MV-4-11 (cell line): ENCODE measurements at regions not wholly inside any gene's neighbourhood (a gene's known extent, or its start where the extent isn't known, plus 50 kb on each side); places are given as distances from the start of the nearest gene placed in this dataset.
"Not testable (repeated sequence)": the region's sequence is repeated elsewhere in the genome, so short reads cannot be mapped to it uniquely, and the experiment has no call there.

Source experiments
- DNase-seq: peaks from one replicate; lab custom pipeline; 2025; lab: John Stamatoyannopoulos, UW

DNA sequence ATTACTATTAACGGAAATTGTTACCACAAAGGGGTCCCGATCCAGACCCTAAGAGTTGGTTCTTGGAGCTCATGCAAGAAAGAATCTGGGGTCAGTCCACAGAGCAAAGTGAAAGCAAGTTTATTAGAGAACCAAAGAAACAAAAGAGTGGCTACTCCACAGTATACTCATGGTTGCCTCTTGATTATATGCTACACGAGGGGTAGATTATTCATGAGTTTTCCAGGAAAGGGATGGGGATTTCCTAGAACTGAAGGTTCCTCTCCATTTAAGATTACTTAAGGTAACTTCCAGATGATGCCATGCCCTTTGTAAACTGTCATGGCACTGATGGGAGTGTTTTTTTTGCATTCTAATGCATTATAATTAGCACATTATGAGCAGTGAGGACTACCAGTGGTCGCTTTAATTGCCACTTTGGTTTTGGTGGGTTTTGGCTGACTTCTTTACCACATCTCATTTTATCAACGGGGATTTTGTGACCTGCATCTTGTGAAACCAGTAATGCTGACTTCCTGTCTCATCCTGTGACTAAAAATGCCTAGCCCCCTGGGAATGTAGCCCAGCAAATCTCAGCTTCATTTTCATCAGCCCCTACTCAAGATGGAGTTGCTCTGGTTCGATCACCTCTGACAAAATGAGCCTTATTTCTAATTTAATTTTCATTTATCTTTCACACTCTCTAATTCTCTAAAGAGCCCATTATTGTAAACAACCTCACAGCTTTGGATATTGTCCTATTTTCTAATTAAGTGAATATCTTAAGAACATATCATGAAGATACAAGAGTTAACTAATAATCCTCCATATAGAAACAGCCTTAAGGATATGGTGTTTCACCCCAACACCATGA lies 336.3 kb downstream of the RASEF start:
- peak; percentile 59 for DNase-seq

DNA sequence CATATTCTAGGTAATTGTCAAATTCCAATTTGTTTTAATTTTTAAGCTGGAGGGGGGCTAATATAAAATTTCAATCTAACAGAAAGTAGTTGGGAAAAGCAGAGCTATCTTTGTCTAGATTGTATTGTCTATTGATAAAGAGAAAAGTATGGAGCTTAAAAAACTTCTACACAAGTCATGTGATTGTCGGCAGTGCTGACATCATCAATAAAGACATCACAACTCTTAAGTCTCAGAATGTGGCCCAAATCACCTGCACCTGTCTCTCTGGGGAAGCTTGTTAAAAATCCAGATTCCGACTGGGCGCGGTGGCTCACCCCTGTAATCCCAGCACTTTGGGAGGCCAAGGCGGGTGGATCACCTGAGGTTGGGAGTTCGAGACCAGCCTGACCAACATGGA lies 333.8 kb downstream of the RASEF start:
- no peak for DNase-seq

DNA sequence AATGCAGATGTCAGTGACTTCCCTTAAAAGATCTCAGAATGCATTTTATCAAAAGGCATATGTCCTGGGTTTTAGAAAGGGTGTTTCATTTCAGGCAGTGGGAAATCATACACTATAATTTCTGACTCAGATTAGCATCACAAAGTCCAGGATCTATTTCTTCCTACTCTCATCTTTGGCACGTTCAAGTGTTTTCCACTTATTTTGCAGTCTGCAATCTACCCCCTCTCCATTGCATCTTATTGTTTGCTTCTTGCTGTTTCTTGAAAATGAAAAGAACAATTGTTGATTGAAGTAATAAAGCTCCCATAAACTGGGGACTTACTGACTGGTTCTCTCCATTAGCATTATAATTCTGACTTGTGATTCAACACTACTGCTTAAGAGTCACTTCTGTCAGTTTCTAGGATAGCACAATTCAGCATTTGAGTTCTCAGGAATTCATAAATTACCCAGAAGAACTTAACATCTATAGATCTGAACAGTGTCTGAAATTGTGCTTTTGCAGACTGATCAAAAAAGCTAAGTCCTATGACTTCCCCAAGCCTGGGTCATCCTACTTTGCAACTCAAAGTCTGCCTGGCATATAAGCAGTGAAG lies 332.9 kb downstream of the RASEF start:
- DNase-seq: no peak

DNA sequence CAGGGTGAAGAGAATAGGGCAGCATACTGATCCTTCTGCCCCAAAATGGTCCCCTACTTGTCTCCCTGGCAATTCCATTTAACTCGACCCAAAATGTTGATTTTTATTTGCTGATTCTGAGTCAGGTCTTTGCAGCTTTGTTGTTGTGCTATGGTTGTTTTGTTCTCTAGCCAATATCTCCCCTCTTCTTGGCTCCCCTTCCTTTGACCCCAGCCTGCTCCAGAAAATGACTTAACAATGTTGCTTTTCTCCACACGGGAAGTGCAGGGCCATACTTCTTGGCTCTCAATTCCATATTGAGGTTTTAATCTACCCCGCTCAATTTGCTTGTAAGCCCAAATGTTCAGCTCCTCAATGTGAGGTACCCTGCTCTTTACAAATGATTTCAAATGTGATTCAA lies 330.0 kb downstream of the RASEF start:
- no peak for DNase-seq

DNA sequence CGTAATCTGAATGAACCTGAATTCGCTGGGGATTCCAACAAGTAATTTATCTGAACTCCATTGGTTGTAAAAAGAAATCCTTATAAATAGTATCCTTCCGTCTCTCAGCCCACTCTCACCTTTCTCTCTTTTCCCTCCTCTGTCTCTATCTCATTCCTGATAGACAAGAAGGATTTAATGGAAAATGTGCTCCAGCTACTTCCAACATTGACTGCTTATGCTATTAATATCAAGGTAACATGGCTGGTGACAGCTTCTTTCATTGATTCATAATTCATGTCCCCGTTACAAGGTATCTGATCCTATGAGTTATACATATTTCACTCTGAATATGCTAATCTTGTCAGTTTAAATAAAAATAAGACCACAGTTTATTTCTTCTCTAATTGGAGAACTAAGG lies 326.8 kb downstream of the RASEF start:
- DNase-seq: no peak

DNA sequence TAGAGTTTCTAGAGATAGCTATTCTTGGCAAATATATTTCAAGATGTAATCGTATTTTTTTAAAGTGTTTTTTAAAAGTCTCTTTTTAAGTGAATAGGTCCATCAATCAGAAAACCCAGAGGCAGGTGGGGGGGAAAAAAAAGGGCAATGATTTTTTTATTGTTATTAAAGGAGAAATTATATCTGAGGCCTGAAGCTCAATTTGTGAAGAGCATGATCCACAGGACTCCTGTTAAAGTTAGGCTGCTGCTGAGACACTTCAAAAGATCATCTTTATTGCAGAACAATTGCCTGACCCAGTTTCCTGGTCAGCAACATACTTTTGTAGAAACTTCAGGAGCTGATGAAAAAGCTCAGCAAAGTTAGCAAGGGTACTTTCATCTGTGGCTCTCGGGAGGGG lies 326.2 kb downstream of the RASEF start:
- DNase-seq: no peak

DNA sequence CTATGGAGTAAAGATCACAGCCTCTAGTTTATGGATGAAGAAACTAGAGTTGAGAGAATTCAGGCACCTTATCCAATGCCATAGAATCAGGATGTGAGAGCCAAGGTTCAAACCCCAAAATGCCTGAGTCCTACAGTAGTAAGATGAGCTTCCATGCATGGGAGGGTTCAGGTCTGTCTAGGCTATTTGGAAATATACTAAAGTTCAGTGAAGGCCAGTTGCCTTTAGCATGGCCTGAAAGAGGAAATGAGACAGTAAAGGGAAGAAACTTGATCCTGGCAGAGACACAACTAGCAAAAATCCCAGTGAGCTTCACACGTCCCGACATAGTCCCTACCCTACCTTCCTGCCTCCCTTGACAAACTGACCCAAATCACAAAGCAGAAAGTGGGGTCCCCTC lies 317.0 kb downstream of the RASEF start:
- peak; percentile 78 for DNase-seq

DNA sequence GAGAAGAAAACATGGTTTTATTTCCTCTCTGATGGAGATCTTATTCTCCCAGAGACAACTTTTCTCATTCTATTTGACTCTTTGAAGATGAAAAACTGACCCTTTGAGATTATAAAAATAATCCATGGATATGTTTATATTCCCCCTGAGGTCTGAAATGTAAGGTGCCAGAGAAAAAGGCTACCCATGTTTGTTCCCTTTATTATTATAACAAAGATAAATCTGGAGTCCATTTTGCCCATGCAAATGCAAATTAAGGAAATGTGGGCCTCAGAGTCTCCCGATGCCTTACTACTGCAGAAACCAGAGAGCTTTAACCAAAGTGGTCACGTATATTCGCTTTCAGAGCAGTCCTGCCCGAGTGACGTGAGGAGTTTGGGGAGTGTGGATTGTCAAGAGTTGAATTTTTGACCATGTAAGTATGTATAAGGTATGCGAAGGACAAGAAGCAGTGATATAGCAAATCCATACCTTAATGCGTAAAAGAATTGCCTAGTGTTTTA lies 312.5 kb downstream of the RASEF start:
- DNase-seq: no peak

DNA sequence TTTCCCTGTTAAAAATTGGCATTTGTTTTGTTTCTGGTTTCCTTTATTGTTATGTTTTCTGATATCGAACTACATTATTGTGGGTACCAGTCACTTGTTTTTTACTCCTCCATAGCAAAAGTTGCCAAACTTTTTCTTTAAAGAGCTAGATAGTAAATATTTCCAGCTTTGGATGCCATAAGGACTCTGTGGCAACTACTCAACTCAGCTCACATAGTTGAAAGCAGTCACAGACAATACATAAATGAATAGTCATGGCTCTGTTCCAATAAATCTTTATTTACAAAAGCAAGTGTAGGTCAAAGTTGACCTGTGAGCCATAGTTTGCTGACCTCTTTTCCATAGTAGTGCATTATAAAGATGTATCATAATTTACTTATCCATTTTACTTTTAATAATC lies 305.0 kb downstream of the RASEF start:
- no peak for DNase-seq

DNA sequence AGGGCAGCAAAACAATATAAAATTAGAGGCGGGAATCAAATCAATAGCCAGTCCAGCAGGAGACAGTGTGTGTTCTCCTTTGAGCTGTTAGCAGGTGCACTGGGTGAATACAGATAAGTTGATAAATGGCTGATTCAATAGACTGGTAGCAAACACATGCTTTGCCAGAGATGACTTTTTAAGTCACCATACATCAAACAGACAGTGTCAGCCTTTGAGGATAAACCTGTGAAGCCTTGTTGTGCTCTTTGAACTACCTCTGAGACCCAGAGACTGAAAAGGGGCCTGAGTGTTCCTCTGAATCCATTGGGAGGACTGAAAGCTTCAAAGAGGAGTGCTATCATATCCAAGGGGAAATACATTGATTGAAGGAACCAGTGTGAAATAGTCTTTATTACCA lies 301.9 kb downstream of the RASEF start:
- no peak for DNase-seq

DNA sequence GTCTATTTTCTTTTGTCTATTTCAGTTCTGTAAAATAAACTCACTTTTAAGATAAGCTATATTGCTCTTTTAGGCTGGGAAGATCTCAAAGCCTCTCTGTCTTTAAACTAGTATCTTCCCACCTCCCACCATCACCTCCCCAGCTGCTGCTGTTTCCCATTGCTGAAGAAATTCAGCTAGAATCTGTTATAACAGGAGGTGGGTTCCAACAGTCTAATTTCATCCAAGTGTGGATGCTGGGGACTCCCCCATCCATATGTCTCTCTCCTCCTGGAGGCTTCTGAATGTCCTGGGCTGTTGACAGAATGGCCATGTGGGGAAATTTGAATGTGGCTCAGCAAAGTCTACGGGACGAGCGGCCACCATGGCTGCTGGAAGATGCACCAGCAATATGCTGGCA lies 301.0 kb downstream of the RASEF start:
- DNase-seq: no peak

DNA sequence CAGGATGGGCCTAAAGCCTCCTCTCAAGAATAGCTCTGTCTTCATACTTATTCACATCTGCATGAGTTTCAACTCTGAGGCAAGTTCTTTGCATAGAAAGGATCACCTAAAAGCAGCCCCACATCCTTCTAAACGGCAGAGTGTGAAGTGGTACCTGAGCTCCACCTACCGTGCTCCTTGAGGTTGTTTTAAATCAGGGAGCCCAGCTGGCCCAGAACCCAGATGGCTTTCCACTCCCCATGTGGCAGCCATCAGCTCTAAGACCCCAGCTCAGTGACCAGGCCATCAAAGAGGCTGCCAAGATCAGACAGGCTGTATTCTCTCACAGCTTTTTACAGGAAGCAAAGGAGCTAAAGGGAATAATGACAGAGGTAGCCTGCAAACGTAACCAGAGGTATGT lies 299.3 kb downstream of the RASEF start:
- DNase-seq: no peak

DNA sequence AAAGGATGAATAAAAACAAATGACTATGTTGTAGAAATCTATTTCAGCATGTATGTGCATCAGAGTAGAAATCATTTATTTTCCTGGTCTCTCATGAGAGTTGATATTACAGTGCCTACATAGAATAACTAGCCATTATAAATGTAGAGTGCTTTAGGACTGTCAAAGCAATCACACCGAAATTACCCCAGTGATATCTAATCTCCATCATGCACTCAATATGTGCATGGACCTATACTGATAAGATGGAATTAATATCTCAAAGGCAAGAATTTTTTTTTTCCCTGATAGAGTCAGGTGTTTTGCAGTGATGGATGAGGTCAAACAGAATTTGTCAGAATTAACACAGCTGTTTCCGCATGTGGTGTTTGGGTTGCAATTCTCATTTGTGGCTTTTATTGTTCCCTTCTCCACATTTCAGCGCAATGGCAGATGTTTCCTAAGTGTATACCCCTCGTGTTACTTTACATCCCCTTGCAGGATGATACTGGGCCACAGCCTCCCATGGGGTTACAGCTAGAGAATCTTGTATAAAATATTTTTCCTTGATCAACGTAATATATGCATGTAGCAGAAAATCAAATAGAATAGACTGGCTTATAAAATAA lies 298.8 kb downstream of the RASEF start:
- peak; percentile 15 for DNase-seq

DNA sequence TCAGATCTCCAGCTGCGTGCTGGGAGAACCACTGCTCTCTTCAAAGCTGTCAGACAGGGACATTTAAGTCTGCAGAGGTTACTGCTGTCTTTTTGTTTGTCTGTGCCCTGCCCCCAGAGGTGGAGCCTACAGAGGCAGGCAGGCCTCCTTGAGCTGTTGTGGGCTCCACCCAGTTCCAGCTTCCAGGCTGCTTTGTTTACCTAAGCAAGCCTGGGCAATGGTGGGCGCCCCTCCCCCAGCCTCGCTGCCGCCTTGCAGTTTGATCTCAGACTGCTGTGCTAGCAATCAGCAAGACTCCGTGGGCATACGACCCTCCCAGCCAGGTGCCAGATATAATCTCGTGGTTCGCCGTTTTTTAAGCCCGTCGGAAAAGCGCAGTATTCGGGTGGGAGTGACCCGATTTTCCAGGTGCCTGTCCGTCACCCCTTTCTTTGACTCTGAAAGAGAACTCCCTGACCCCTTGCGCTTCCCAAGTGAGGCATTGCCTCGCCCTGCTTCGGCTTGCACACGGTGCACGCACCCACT lies 288.2 kb downstream of the RASEF start:
- not testable (repeated sequence) for DNase-seq

DNA sequence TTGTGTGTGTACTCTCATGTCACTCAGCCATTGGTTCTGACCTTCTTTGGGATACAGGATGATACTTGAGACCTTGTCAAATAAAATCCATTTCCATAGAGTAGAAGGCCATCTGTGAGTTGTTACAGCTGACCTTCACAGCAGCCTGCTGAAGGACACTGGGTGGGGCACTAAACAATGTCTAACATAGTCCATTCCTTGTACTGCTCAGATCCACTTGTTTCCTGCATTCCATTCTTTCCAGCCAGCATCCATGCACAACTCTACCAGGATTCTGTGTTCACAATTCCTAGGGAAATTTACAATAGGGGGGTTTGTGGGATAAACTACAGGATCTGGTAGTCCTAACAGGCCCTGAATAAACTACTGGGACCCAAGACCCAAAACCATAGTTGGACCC lies 286.4 kb downstream of the RASEF start:
- no peak for DNase-seq

DNA sequence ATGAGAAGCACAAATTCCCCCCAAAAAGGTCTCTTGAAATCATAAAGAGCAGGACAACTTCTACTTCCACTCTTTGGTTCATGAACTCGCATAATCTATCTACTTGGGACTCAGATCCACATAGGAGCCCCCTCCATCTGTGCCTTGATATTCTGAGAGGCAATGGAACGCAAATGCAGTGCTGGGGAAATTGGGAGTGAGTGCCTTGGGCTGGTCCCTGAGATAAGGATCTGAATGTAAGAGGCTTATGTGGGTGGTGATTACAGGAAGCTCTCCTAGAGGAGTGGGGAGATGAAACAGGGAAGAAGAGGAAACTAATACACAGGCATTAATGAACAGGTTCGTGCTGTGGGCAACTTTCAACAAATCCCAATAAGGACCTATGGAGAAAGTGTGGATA lies 285.6 kb downstream of the RASEF start:
- DNase-seq: no peak

DNA sequence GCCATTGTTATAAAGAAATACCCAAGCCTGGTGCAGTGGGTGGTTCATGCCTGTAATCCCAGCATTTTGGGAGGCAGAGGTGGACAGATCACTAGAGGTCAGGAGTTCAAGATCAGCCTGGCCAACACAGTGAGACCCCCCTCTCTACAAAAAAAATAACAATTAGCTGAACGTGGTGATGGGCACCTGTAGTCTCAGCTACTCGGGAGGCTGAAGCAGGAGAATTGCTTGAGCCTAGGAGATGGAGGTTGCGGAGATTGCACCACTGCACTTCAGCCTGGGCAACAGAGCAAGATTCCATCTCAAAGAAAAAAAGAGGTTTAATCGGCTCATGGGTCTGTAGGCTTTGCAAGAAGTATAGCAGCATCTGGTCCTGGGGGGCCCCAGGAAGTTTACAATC lies 284.0 kb downstream of the RASEF start:
- not testable (repeated sequence) for DNase-seq

DNA sequence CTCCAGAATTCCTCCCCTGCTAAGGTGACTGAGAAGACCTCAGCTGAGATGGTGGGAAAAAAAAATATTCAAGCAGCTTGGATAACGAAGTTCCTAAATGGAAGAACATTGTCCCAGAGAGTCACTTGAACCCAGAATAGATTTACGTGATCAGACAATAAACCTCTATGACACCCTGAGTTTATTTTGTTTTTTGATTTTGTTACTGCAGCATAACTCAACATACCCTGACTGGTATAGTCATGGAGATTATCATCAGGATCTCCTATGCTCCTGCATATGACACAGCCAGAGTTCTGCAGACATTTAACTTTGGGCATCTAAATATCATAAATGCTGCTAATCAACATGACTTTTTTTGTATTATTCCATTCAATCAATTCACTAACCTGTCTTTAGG lies 282.9 kb downstream of the RASEF start:
- DNase-seq: no peak

DNA sequence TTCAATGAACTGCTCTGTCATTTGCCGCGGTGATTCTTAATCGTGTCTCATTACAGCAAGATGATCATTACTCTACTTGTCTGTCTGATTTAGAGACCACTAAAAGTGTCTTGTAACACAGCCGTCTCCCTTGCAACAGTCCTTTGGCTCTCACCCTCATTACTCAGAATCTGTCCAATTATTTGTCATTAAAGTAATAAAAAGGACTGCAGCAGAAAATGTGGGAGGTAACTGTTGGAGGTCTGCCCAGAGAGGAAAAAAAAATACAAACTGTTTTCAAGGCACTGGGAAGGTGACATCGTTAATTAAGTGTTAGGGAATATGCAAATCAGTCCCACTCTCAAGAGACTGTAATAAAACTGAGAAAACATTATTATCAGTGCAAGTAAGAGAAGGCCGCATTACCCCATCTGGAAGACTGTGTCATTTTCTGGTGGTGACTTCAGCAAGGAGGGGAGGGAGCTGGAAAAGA lies 281.0 kb downstream of the RASEF start:
- no peak for DNase-seq

DNA sequence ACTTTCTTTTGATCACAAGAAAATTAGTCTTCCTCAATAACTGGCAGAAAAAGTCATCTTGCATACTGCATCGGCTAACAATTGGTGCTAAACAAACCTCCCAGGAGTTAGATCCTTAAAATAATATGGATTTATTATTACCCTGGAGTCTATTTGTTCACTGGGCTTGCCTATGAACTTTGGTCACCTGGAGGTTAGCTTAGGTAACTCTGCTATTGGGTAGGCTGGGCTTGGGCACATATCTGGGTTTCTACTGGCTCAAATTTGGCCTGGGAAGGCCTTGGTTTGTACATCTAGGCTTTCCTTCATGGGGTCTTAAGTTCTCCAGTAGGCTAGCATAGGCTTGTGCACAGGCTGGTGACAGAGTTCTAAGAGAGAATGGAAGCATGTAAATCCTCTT lies 279.9 kb downstream of the RASEF start:
- DNase-seq: no peak

DNA sequence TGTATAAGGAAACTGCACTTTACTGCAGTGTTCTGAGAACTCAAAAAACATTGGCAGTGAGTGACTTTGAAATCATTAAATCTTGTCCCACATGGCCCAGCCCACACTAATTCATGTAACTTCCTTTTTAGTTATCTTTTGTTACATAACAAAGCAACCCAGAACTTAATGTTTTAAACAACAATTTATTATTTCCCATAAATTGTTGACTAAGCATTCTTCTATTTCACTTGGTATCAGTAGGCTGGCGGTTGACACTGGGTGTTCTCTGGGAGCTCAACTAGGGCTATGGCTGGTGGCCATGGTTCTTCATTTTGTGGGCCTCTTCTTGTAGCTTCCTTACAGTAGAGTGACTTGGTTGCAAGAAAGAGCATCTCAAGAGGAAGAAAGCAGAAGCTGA lies 278.4 kb downstream of the RASEF start:
- DNase-seq: no peak

DNA sequence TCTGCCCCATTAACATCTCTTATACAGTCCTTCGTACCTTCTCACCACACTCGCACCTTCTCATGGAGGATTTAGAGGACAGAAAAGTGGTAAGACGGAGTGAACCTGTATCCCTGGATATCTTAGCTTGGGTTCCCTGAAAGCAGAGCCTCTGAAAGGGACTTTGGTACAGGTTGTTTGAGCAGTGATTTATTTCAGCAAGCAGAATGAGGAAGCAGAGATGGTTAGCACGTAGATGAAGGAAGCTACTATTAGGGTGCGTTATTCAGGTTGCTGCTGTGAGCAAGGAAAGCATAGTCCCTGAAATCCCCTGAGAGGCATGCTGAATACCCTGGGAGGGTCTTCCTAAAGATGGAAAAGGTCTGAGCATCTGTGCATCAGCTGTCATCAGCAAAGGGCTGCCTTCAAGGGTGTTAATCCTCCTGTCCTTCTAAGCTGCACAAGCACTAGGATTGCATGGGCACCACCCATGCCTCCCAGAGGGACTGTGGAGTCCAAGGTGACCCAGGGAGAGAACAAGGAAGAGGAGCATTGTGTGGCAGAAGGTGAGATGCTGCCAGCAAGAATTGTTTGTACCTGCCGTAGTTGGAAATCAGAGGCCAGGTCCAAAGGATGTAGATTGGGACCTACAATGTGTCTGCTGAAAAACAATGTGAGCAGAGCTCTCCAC lies 273.7 kb downstream of the RASEF start:
- no peak for DNase-seq
